Tibial nerve (tissue), 4 donors: ENCODE measurements at regions not wholly inside any gene's neighbourhood (a gene's known extent, or its start where the extent isn't known, plus 50 kb on each side); places are given as distances from the start of the nearest gene placed in this dataset.

ENCODE experiments used
- DNase-seq, 2 donors: peaks; one replicate each; pipeline ENCODE4 v3.0.0-alpha.2; 2019; ENCODE audit warnings: low spot score in 2 of 2
- H3K27ac ChIP-seq, 4 donors: fragments of 200-600 bp; sonication (generic) in 3 of 4; one replicate each; pipeline ENCODE4 v1.5.1; 2017 to 2019; ENCODE audit warnings: mild to moderate bottlenecking in 1 of 4
- H3K27me3 ChIP-seq, 2 donors: fragments of 200-600 bp; sonication (generic) in 1 of 2; one replicate each; pipeline versions ENCODE4 v1.5.1 to v1.6.0; 2017 to 2019
- H3K36me3 ChIP-seq, 3 donors: fragments of 200-600 bp; sonication (generic); one replicate each; pipeline ENCODE4 v1.5.1; 2018 to 2019
- H3K4me1 ChIP-seq, 4 donors: fragments of 200-600 bp; sonication (generic) in 3 of 4; one replicate each; pipeline ENCODE4 v1.5.1; 2017 to 2019
- H3K4me3 ChIP-seq, 4 donors: fragments of 200-600 bp; sonication (generic) in 3 of 4; one replicate each; pipeline ENCODE4 v1.5.1; 2017 to 2019; ENCODE audit warnings: mild to moderate bottlenecking in 1 of 4, moderate library complexity in 1 of 4
- H3K9me3 ChIP-seq, 4 donors: fragments of 200-600 bp; sonication (generic) in 3 of 4; one replicate each; pipeline ENCODE4 v1.5.1; 2017 to 2019
- CTCF ChIP-seq, 5 experiments: fragments of 200-600 bp in 3 of 5; fragments of 450-650 bp in 2 of 5; sonication (generic) in 3 of 5; IDR thresholded peaks; one replicate each; pipeline ENCODE4 v1.5.1; 2016 to 2019; ENCODE audit warnings: antibody characterized with exemption in 5 of 5, mild to moderate bottlenecking in 3 of 5, moderate library complexity in 2 of 5
- EP300 ChIP-seq, 2 donors: sonication (generic); formaldehyde crosslinking; IDR thresholded peaks; one replicate each; pipeline ENCODE4 v1.6.1; 2017; ENCODE audit warnings: antibody characterized with exemption in 2 of 2, mild to moderate bottlenecking in 1 of 2
- POLR2A ChIP-seq, 2 donors: fragments of 450-650 bp; IDR thresholded peaks; one replicate each; pipeline ENCODE4 v1.6.1; 2017; ENCODE audit warnings: antibody characterized with exemption in 2 of 2, mild to moderate bottlenecking in 2 of 2, moderate library complexity in 2 of 2
- WGBS, 2 donors: methylation state at CpG; one replicate each; pipeline ENCODE4 v1.1.5; 2018; 5-methylcytosine and 5-hydroxymethylcytosine counted together

- no peak for TF ChIP-seq POLR2A (IDR thresholded peaks at IDR 0.05)
- TF ChIP-seq EP300 (IDR thresholded peaks at IDR 0.05), result no peak
- no peak for TF ChIP-seq CTCF (IDR thresholded peaks at IDR 0.05)
- WGBS, 2 donors, result 81 to 92% methylated on average over 4 of the region's 4 CpGs
Measured at GRCh38 chr2:508121-508520, 169.1 kb downstream of the TMEM18 start.

DNA sequence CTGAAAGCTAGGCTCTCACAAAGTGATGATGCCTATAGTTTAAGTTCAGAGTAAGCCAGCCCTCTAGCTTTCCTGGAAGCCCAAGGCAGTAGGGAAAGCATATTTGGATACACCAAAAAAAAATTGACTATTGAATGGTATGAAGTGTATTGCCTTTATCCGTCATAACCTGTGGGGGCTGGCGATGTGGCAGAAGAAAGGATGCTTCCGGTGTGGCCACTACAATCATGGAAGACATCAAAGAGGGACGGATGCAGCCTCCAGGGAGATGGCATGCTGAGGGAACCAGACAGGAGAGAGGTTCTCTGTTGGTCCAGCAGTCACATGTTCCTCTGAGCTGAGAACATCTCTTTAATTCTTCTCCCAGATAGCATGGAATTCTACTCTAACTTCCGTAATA is 170.3 kb downstream of the TMEM18 start:
- no peak for TF ChIP-seq EP300 (IDR thresholded peaks at IDR 0.05)
- no peak for TF ChIP-seq CTCF (IDR thresholded peaks at IDR 0.05)
- no peak for TF ChIP-seq POLR2A (IDR thresholded peaks at IDR 0.05)
- Histone ChIP-seq H3K9me3 (no peaks in the 10 kb centered on the region), H3K4me1 (no peaks in the 10 kb centered on the region), H3K27me3 (no peaks in the 10 kb centered on the region), H3K4me3 (no peak overlapping the region), H3K27ac (no peak overlapping the region), H3K36me3 (no peaks in the 10 kb centered on the region)
- 88 to 92% methylated on average over 5 of the region's 5 CpGs for WGBS, 2 donors
- DNase-seq, result no peak

More at GRCh38 chr2:508121-508520, 169.1 kb downstream of the TMEM18 start:
- Histone ChIP-seq H3K4me3 (no peak overlapping the region), H3K9me3 (no peaks in the 10 kb centered on the region), H3K27me3 (no peaks in the 10 kb centered on the region), H3K27ac (no peak overlapping the region), H3K4me1 (no peaks in the 10 kb centered on the region), H3K36me3 (no peaks in the 10 kb centered on the region)
- no peak for DNase-seq

DNA sequence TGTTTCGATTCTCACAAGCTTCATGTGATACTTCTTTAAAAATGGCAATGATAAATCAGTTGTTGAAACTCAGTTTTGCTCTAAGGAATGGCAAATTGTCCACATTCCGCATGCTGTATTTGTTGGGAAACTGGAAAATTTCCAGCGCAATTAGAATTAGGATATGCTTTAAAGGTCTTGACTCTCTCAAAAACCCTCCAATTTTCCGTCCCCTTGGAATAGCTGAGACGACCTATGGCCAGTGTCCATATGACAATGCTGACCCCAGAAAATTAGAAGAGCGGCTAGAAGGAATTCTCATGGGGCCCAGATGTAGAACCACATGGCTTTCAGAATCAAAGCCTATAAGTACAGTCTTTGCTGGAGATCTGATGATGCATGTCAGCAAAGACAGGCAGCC is 170.8 kb downstream of the TMEM18 start:
- H3K9me3 ChIP-seq, result no peaks in the 10 kb centered on the region
- H3K27me3 ChIP-seq, result no peaks in the 10 kb centered on the region
- TF ChIP-seq EP300 (IDR thresholded peaks at IDR 0.05) (no peak), CTCF (IDR thresholded peaks at IDR 0.05) (no peak), POLR2A (IDR thresholded peaks at IDR 0.05) (no peak)
- H3K27ac ChIP-seq, result no peak overlapping the region
- no peaks in the 10 kb centered on the region for H3K4me1 ChIP-seq
- H3K4me3 ChIP-seq, result no peak overlapping the region
- 21 to 37% methylated on average over 6 of the region's 6 CpGs for WGBS, 2 donors
- H3K36me3 ChIP-seq, result no peaks in the 10 kb centered on the region
- DNase-seq, result no peak

- 27 to 35% methylated on average over 8 of the region's 8 CpGs for WGBS, 2 donors
- TF ChIP-seq EP300 (IDR thresholded peaks at IDR 0.05) (no peak), CTCF (IDR thresholded peaks at IDR 0.05) (no peak), POLR2A (IDR thresholded peaks at IDR 0.05) (no peak)
- H3K27me3 ChIP-seq, result no peaks in the 10 kb centered on the region
- H3K4me3 ChIP-seq, result no peak overlapping the region
- no peak for DNase-seq
- no peak overlapping the region for H3K27ac ChIP-seq
- no peaks in the 10 kb centered on the region for H3K4me1 ChIP-seq
- no peaks in the 10 kb centered on the region for H3K36me3 ChIP-seq
- H3K9me3 ChIP-seq, result no peaks in the 10 kb centered on the region
Measured at GRCh38 chr2:505941-506340, 171.3 kb downstream of the TMEM18 start.

DNA sequence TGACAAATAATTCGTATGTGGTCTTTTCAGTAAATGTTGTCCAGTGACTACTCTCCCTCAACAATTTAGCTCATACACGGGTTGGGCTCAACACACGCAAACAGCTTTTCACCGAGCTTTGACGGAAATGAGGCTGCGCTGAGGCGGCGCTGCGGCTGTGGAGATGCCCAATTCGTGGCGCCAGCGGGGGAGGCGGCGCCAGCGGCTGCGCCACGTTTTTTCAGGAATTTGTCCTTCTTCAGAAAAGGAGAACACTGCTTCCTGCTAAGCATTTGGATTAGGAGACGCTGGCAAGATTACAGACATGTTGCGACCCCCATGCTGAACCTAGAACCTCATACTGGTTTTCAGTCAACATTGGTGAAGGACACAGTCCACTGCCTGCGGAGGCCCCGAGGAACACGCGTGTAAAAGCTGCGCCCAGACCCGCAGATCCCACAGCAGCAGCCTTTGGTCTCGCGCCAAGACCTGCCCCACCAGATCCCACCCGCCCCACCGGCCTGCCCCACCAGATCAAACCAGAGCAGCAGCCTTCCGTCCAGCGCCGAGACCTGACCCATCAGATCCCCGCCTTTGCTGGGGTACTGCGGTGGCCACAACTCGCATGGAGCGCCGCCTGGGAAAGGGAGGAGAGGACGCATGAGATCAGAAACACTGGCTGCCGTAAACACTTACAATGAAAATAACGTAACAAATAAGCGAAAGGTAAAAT is 173.8 kb downstream of the TMEM18 start:
- WGBS, 2 donors, result 96% methylated on average over 39 to 41 of the region's 41 CpGs
- Histone ChIP-seq H3K4me3 (no peak overlapping the region), H3K27ac (no peak overlapping the region), H3K27me3 (no peaks in the 10 kb centered on the region), H3K9me3 (no peaks in the 10 kb centered on the region), H3K36me3 (no peaks in the 10 kb centered on the region), H3K4me1 (no peaks in the 10 kb centered on the region)
- no peak for DNase-seq
- no peak for TF ChIP-seq CTCF (IDR thresholded peaks at IDR 0.05)
- TF ChIP-seq EP300 (IDR thresholded peaks at IDR 0.05), result no peak
- TF ChIP-seq POLR2A (IDR thresholded peaks at IDR 0.05), result no peak
